HEK293 (cell line): ENCODE measurements at regions not wholly inside any gene's neighbourhood (a gene's known extent, or its start where the extent isn't known, plus 50 kb on each side); places are given as distances from the start of the nearest gene placed in this dataset.
"Not testable (repeated sequence)": the region's sequence is repeated elsewhere in the genome, so short reads cannot be mapped to it uniquely, and the experiment has no call there.

Source experiments
- CTCF ChIP-seq: fragments of 450-650 bp; formaldehyde crosslinking; IDR thresholded peaks from 2 replicates; pipeline ENCODE4 v1.5.1; 2016; ENCODE audit warnings: missing biosample characterization, missing genetic modification characterization
- MZF1 ChIP-seq: fragments of 450-650 bp; formaldehyde crosslinking; IDR thresholded peaks from 2 replicates; pipeline ENCODE4 v1.5.1; 2017; ENCODE audit warnings: missing biosample characterization, missing genetic modification characterization, borderline replicate concordance
- YY1 ChIP-seq: fragments of 450-650 bp; formaldehyde crosslinking; IDR thresholded peaks from 2 replicates; pipeline ENCODE4 v1.5.1; 2018; ENCODE audit warnings: missing biosample characterization, missing genetic modification characterization
- ZBTB26 ChIP-seq: fragments of 450-650 bp; formaldehyde crosslinking; optimal IDR thresholded peaks from 2 replicates; pipeline ENCODE3; 2016; ENCODE audit warnings: missing biosample characterization, mild to moderate bottlenecking, missing genetic modification characterization
- ZNF146 ChIP-seq: fragments of 450-650 bp; formaldehyde crosslinking; IDR thresholded peaks from 2 replicates; pipeline ENCODE4 v1.5.1; 2016; ENCODE audit warnings: missing biosample characterization, missing genetic modification characterization
- ZNF624 ChIP-seq: fragments of 450-650 bp; formaldehyde crosslinking; IDR thresholded peaks from 2 replicates; pipeline ENCODE4 v1.5.1; 2017; ENCODE audit warnings: missing biosample characterization, missing genetic modification characterization

- TF ChIP-seq YY1 (tag by site-specific recombination); ZBTB26; ZNF146; CTCF (tag by site-specific recombination); MZF1 (tag by site-specific recombination); ZNF624 (tag by site-specific recombination): not testable (repeated sequence)
Observed at GRCh38 chr3:178942261-178942660, 129.3 kb downstream of the ZMAT3 start.
